NCI-H524 (cell line): ENCODE measurements at regions not wholly inside any gene's neighbourhood (a gene's known extent, or its start where the extent isn't known, plus 50 kb on each side); places are given as distances from the start of the nearest gene placed in this dataset.
"Not testable (repeated sequence)": the region's sequence is repeated elsewhere in the genome, so short reads cannot be mapped to it uniquely, and the experiment has no call there.

ENCODE experiments used
- DNase-seq, 2 experiments: peaks; one replicate each; lab custom pipeline; 2025; lab: John Stamatoyannopoulos, UW

GRCh38 chr15:62643572-62643971, 399.0 kb upstream of the TPM1 start:
- DNase-seq, result no peak

GRCh38 chr15:62644216-62644888, 398.2 kb upstream of the TPM1 start:
- DNase-seq, result no peak

- DNase-seq, result peak; percentile 70 to 92
Observed at GRCh38 chr15:62644889-62645742, 397.4 kb upstream of the TPM1 start.

GRCh38 chr15:62647202-62647842, 395.2 kb upstream of the TPM1 start:
- DNase-seq, result no peak

GRCh38 chr15:62647843-62648505, 394.6 kb upstream of the TPM1 start:
- DNase-seq, result no peak

- peak; percentile 9 to 48 for DNase-seq
Observed at GRCh38 chr15:62648954-62649353, 393.6 kb upstream of the TPM1 start.

GRCh38 chr15:62649793-62650420, 392.6 kb upstream of the TPM1 start:
- no peak for DNase-seq

GRCh38 chr15:62653122-62653521, 389.4 kb upstream of the TPM1 start:
- no peak for DNase-seq

GRCh38 chr15:62656071-62656470, 386.5 kb upstream of the TPM1 start:
- no peak for DNase-seq

- DNase-seq, result not testable (repeated sequence)
Observed at GRCh38 chr15:62657501-62657900, 385.0 kb upstream of the TPM1 start.

GRCh38 chr15:62658498-62658897, 384.0 kb upstream of the TPM1 start:
- no peak for DNase-seq

GRCh38 chr15:62663547-62663946, 379.0 kb upstream of the TPM1 start:
- no peak for DNase-seq

- DNase-seq, result no peak
Observed at GRCh38 chr15:62665449-62665848, 377.1 kb upstream of the TPM1 start.

- no peak for DNase-seq
Observed at GRCh38 chr15:62666046-62666445, 376.5 kb upstream of the TPM1 start.

- no peak for DNase-seq
Observed at GRCh38 chr15:62672268-62672667, 370.3 kb upstream of the TPM1 start.

GRCh38 chr15:62676891-62677290, 365.7 kb upstream of the TPM1 start:
- no peak for DNase-seq

GRCh38 chr15:62681939-62682896, 360.3 kb upstream of the TPM1 start:
- DNase-seq, result no peak

GRCh38 chr15:62683192-62683591, 359.4 kb upstream of the TPM1 start:
- not testable (repeated sequence) for DNase-seq

GRCh38 chr15:62684123-62684808, 358.3 kb upstream of the TPM1 start:
- DNase-seq, result no peak

GRCh38 chr15:62691008-62691407, 351.5 kb upstream of the TPM1 start:
- DNase-seq, result no peak
